Mesendoderm (in vitro differentiated cells): ENCODE measurements at regions not wholly inside any gene's neighbourhood (a gene's known extent, or its start where the extent isn't known, plus 50 kb on each side); places are given as distances from the start of the nearest gene placed in this dataset.

Experiments used
- DNase-seq: peaks from one replicate; pipeline ENCODE4 v3.0.0; 2013
- H2AK5ac ChIP-seq: 2 replicates; pipeline ENCODE4 v1.6.1; 2013; ENCODE audit warnings: low read length, inconsistent platforms
- H2BK120ac ChIP-seq: 2 replicates; pipeline ENCODE4 v1.6.1; 2013; ENCODE audit warnings: low read depth, mild to moderate bottlenecking, low read length, moderate library complexity, mixed read lengths
- H2BK15ac ChIP-seq: replicated peaks from 2 replicates; pipeline ENCODE4 v1.6.1; 2013; ENCODE audit warnings: low read depth, mild to moderate bottlenecking, moderate library complexity
- H2BK5ac ChIP-seq: 2 replicates; pipeline ENCODE4 v1.6.1; 2013; ENCODE audit warnings: low read length, inconsistent platforms
- H3K18ac ChIP-seq: 2 replicates; pipeline ENCODE4 v1.6.1; 2013; ENCODE audit warnings: mild to moderate bottlenecking, low read length, mixed read lengths
- H3K23ac ChIP-seq: one replicate; pipeline ENCODE4 v1.6.1; 2013; ENCODE audit warnings: low read length
- H3K27ac ChIP-seq: 2 replicates; pipeline ENCODE4 v1.5.1; 2013; ENCODE audit warnings: low read depth, mild to moderate bottlenecking, inconsistent platforms, low read length, moderate library complexity
- H3K27me3 ChIP-seq: 2 replicates; pipeline ENCODE4 v1.6.1; 2013; ENCODE audit warnings: low read length, control low read depth, mild to moderate bottlenecking, inconsistent platforms; ENCODE audit not compliant: insufficient read depth, poor library complexity
- H3K36me3 ChIP-seq: 2 replicates; pipeline ENCODE4 v1.6.1; 2013; ENCODE audit warnings: low read length, inconsistent platforms; ENCODE audit not compliant: control insufficient read depth, insufficient read depth
- H3K4ac ChIP-seq: one replicate; pipeline ENCODE4 v1.6.1; 2013; ENCODE audit warnings: low read depth, mild to moderate bottlenecking, low read length, moderate library complexity
- H3K4me1 ChIP-seq: 2 replicates; pipeline ENCODE4 v1.6.1; 2013; ENCODE audit warnings: low read depth, low read length, inconsistent platforms; ENCODE audit not compliant: control insufficient read depth
- H3K4me2 ChIP-seq: 2 replicates; pipeline ENCODE4 v1.6.1; 2013; ENCODE audit warnings: low read length
- H3K4me3 ChIP-seq: 2 replicates; pipeline ENCODE4 v1.5.1; 2013; ENCODE audit warnings: mild to moderate bottlenecking, low read length
- H3K56ac ChIP-seq: one replicate; pipeline ENCODE4 v1.6.1; 2013; ENCODE audit warnings: low read length
- H3K79me1 ChIP-seq: 2 replicates; pipeline ENCODE4 v1.6.1; 2013; ENCODE audit warnings: low read length, inconsistent platforms
- H3K79me2 ChIP-seq: 2 replicates; pipeline ENCODE4 v1.6.1; 2013; ENCODE audit warnings: mild to moderate bottlenecking, low read length; ENCODE audit not compliant: control insufficient read depth, insufficient read depth
- H3K9ac ChIP-seq: 2 replicates; pipeline ENCODE4 v1.6.1; 2013; ENCODE audit warnings: low read length, inconsistent platforms
- H4K5ac ChIP-seq: one replicate; pipeline ENCODE4 v1.6.1; 2013; ENCODE audit warnings: low read length
- H4K8ac ChIP-seq: one replicate; pipeline ENCODE4 v1.6.1; 2013; ENCODE audit warnings: low read depth, mild to moderate bottlenecking, control low read depth, low read length, moderate library complexity
- WGBS: extraction: QIAGEN DNeasy Blood & Tissue Kit; methylation state at CpG from one replicate; pipeline ENCODE4 v1.1.7; 2013; ENCODE audit warnings: low lambda C conversion rate, missing lambda C conversion rate; ENCODE audit not compliant: insufficient coverage; ENCODE audit errors: extremely low coverage; 5-methylcytosine and 5-hydroxymethylcytosine counted together

DNA sequence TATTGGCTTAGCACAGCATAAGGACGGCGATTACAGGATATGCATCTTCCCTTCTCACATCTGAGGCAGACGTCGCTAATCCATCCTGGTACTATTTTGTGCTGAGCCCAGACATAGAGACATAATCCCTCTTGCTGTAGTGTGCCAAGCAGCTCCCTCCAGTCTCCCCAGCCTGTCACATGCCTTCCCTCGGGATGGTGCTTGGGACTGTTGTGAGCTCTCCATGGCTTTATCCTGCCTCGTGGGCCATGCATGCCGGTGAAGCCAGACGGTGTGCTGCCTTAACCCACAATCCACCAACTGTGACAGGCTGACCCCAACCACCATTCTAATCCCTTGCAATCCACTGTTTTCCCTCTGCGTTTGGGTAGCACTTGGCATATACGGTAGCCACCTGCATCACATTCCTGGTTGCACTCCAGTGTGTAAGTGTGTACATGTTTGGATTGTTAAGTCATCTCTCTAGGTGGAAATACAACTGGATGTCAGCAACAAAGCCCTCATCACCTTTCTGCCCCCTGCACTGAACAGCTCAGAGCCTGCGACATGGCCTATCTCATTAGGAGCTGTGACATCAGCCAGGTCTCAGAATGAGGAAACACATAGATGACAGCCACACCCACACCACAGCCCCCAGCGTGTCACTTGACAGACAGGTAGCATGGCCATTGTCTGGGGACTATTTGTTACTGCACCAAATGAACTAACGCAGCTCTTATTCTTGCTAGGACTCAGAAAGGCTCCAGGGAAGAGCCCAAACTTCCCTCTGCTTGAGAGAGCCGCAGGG is 374.8 kb upstream of the CDH4 start:
- WGBS = no CpG with 5 or more reads among the region's 14 CpGs
- no peak overlapping the region for H3K23ac ChIP-seq
- no peaks in the 10 kb centered on the region for H3K79me2 ChIP-seq
- no peak overlapping the region for H4K5ac ChIP-seq
- H2BK15ac ChIP-seq = no peak overlapping the region
- no peak overlapping the region for H3K56ac ChIP-seq
- H3K79me1 ChIP-seq = no peaks in the 10 kb centered on the region
- H3K4me3 ChIP-seq = no peak overlapping the region
- no peak overlapping the region for H3K18ac ChIP-seq
- H3K27me3 ChIP-seq = no peaks in the 10 kb centered on the region
- H3K27ac ChIP-seq = no peak overlapping the region
- no peak overlapping the region for H4K8ac ChIP-seq
- H2AK5ac ChIP-seq = no peak overlapping the region
- no peak overlapping the region for H3K9ac ChIP-seq
- H2BK5ac ChIP-seq = no peak overlapping the region
- no peak overlapping the region for H2BK120ac ChIP-seq
- H3K4ac ChIP-seq = no peak overlapping the region
- DNase-seq = peak; percentile 25
- H3K4me2 ChIP-seq = no peak overlapping the region
- H3K36me3 ChIP-seq = no peaks in the 10 kb centered on the region
- no peaks in the 10 kb centered on the region for H3K4me1 ChIP-seq

DNA sequence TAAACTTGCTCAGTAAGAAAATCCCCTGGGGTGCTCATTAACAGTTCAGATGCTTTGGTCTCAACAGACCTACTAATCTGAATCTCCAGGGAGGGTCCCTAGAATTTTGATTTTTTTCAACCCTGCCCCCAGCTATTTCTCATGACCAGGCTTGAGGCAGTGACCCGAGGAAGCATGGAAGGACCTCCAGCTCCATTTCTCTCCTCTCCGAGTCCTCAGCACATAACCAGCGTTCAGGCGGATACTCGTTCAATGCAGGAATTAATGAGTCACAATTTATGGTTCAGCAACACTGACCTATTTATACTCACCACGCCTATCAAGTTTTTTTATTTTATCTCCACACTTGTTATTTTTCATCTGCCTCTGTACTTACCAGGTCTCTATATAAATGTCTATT is 369.2 kb upstream of the CDH4 start:
- no peak overlapping the region for H3K4ac ChIP-seq
- no peak overlapping the region for H3K27ac ChIP-seq
- no peak overlapping the region for H3K18ac ChIP-seq
- H2BK15ac ChIP-seq = no peak overlapping the region
- H3K36me3 ChIP-seq = no peaks in the 10 kb centered on the region
- no peaks in the 10 kb centered on the region for H3K4me1 ChIP-seq
- H3K23ac ChIP-seq = no peak overlapping the region
- no peak overlapping the region for H3K4me3 ChIP-seq
- DNase-seq = no peak
- H2AK5ac ChIP-seq = no peak overlapping the region
- no CpG with 5 or more reads among the region's 6 CpGs for WGBS
- H3K79me2 ChIP-seq = no peaks in the 10 kb centered on the region
- H4K5ac ChIP-seq = no peak overlapping the region
- H3K27me3 ChIP-seq = no peaks in the 10 kb centered on the region
- H2BK120ac ChIP-seq = no peak overlapping the region
- H3K4me2 ChIP-seq = no peak overlapping the region
- H3K56ac ChIP-seq = no peak overlapping the region
- H3K9ac ChIP-seq = no peak overlapping the region
- no peaks in the 10 kb centered on the region for H3K79me1 ChIP-seq
- no peak overlapping the region for H4K8ac ChIP-seq
- H2BK5ac ChIP-seq = no peak overlapping the region

DNA sequence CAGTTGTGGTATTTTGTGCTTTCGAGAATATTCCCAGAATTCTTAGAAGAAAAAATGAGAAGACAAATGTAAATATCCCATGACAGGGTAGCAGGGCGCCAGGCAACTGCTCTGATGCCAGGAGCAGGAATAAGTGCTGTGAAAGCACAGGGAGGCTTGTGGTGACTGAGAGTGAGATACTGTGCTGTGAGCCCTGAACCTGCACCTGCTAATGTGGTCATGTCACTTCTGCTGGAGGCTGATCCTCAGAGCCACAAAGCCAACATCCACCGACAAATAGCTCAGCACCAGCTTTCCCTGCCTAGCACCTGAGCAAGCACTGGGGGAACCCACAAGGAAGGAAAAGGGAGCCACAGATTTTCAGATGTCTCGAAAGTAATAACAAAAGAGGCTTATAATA is 368.6 kb upstream of the CDH4 start:
- Histone ChIP-seq H3K36me3 (no peaks in the 10 kb centered on the region), H3K4me3 (no peak overlapping the region), H3K23ac (no peak overlapping the region), H3K27ac (no peak overlapping the region), H3K4me2 (no peak overlapping the region), H3K9ac (no peak overlapping the region), H4K8ac (no peak overlapping the region), H3K79me1 (no peaks in the 10 kb centered on the region), H2BK15ac (no peak overlapping the region), H3K27me3 (no peaks in the 10 kb centered on the region), H2AK5ac (no peak overlapping the region), H3K56ac (no peak overlapping the region), H3K4me1 (no peaks in the 10 kb centered on the region), H3K4ac (no peak overlapping the region), H2BK5ac (no peak overlapping the region), H2BK120ac (no peak overlapping the region), H3K79me2 (no peaks in the 10 kb centered on the region), H3K18ac (no peak overlapping the region), H4K5ac (no peak overlapping the region)
- no peak for DNase-seq
- no CpG with 5 or more reads among the region's 4 CpGs for WGBS

DNA sequence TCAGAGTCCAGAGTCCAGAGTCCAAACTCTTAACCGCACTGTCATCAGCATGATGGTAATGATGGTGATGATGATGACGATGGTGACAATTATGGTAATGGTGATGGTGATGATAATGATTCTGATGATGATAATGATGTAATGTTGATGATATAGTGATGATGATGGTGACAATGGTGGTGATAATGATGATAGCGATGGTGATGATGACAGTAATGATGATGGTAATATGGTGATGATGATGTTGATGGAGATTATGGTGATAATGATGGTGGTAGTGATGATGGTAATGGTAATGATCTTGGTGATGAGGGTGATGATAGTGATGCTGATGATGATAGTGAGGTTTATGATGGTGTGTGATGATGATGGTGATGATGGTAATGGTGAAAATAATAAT is 367.8 kb upstream of the CDH4 start:
- Histone ChIP-seq H3K79me2 (no peaks in the 10 kb centered on the region), H2BK120ac (no peak overlapping the region), H3K4me2 (no peak overlapping the region), H3K9ac (no peak overlapping the region), H2BK15ac (no peak overlapping the region), H3K4ac (no peak overlapping the region), H4K5ac (no peak overlapping the region), H3K56ac (no peak overlapping the region), H3K79me1 (no peaks in the 10 kb centered on the region), H2BK5ac (no peak overlapping the region), H3K4me1 (no peaks in the 10 kb centered on the region), H3K18ac (no peak overlapping the region), H3K27ac (no peak overlapping the region), H3K36me3 (no peaks in the 10 kb centered on the region), H2AK5ac (no peak overlapping the region), H3K23ac (no peak overlapping the region), H3K27me3 (no peaks in the 10 kb centered on the region), H4K8ac (no peak overlapping the region), H3K4me3 (no peak overlapping the region)
- DNase-seq = no peak
- WGBS = 100% methylated on average over 1 of the region's 3 CpGs

DNA sequence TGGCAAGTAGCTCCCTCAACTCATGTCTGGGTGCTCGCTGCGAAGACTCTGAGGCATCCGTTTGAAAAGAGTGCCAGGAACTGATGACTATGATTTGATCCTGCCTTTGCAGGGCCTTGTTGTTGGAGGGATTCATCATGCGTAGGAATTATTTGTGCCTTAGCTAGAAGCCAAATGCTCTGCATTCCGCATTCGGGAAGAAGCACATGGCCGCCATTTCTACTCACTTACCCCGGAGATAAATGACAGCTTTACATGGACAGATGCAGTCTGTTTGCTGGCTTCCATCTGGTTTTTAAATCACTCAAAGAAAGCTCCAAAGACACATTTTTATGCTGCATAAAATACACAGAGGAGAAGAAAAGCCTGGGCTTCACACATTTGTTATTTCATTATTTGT is 363.3 kb upstream of the CDH4 start:
- H3K18ac ChIP-seq = no peak overlapping the region
- no peak overlapping the region for H3K9ac ChIP-seq
- H4K8ac ChIP-seq = no peak overlapping the region
- no peaks in the 10 kb centered on the region for H3K79me2 ChIP-seq
- H2AK5ac ChIP-seq = no peak overlapping the region
- DNase-seq = no peak
- no peak overlapping the region for H3K27ac ChIP-seq
- H3K23ac ChIP-seq = no peak overlapping the region
- H3K4me2 ChIP-seq = no peak overlapping the region
- H3K4me1 ChIP-seq = no peaks in the 10 kb centered on the region
- H3K79me1 ChIP-seq = no peaks in the 10 kb centered on the region
- H3K27me3 ChIP-seq = no peaks in the 10 kb centered on the region
- no peak overlapping the region for H3K56ac ChIP-seq
- H3K36me3 ChIP-seq = no peaks in the 10 kb centered on the region
- H2BK120ac ChIP-seq = no peak overlapping the region
- H4K5ac ChIP-seq = no peak overlapping the region
- H3K4me3 ChIP-seq = no peak overlapping the region
- H3K4ac ChIP-seq = no peak overlapping the region
- H2BK5ac ChIP-seq = no peak overlapping the region
- WGBS = no CpG with 5 or more reads among the region's 8 CpGs
- no peak overlapping the region for H2BK15ac ChIP-seq
